ENCODE measurements at regions not wholly inside any gene's neighbourhood (a gene's known extent, or its start where the extent isn't known, plus 50 kb on each side); places are given as distances from the start of the nearest gene placed in this dataset.

DNA sequence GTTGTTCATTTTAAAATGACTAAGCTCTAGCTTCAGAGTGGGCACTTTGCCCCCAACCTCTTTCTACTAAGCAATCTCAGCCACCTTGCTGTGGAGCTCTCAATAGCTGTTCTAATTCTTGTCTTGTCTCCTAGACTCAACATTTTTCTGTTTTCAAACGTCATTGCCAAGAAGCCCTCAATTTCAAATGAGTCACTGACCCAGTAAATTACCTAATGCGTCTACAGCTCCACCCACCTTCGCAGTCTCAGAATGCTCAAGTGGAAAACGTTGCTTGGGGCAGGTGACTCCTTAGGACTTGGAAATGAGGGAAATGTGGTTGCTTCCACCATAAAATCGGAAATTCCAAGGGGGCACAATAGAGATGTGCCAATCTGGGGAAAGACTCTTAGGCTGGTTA, 59.0 kb downstream of the ING2 start:
- ATAC-seq (no peak), DNase-seq (ENCODE audit: missing footprints) (no peak)
- intact Hi-C loops (cut with DNase I) = no loop called here

- intact Hi-C loops (cut with DNase I) = no loop called here
- ATAC-seq (peak; percentile 80), DNase-seq (ENCODE audit: missing footprints) (no peak)
These were observed 66.6 kb downstream of the ING2 start for GRCh38 chr4:183571350-183571941.

GRCh38 chr4:183576701-183577404, 72.0 kb downstream of the ING2 start:
- intact Hi-C loops (cut with DNase I) = no loop called here
- DNase-seq (ENCODE audit: missing footprints) = no peak

GRCh38 chr4:183580370-183580769, 75.5 kb downstream of the ING2 start:
- intact Hi-C loops (cut with DNase I) = no loop called here
- DNase-seq (ENCODE audit: missing footprints) = no peak
- ATAC-seq = no peak

More at GRCh38 chr4:183576701-183577404, 72.0 kb downstream of the ING2 start:
- ATAC-seq = no peak

DNA sequence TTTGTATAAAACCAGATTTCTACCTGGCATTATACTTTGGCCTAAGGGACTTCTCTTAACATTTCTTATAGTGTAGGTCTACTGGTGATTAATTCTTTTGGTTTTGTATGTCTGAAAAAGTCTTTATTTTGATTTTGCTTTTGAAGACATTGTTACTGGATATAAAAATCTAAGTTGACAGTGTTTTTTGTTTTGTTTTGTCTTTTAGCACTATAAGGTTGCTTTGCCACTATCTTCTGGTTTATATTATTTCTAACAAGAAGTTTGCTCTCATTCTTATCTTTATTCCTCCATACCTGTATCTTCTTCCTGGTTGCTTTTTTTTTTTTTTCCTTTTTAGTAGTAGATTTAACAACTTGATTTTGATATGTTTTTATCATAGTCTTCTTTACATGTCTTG, 76.0 kb downstream of the ING2 start:
- no peak for ATAC-seq
- no peak for DNase-seq (ENCODE audit: missing footprints)
- intact Hi-C loops (cut with DNase I) = no loop called here

DNA sequence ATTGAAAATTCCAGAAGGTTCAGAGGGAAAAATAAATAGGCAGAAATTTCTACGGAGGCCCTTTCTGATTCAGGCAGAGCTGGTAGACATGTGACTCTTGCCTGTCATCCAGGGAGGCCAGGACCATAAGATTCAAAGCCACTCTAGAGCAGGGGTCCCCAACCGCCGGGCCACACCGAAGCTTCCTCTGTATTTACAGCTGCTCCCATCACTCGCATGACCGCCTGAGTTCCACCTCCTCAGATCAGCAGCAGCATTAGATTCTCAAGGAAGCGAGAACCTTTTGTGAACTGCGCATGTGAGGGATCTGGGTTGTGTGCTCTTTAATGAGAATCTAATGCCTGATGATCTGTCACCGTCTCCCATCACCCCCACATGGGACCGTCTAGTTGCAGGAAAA, 72.2 kb downstream of the RWDD4 start:
- DNase-seq (ENCODE audit: missing footprints) (no peak), ATAC-seq (no peak)
- intact Hi-C loops (cut with DNase I) = no loop called here

DNA sequence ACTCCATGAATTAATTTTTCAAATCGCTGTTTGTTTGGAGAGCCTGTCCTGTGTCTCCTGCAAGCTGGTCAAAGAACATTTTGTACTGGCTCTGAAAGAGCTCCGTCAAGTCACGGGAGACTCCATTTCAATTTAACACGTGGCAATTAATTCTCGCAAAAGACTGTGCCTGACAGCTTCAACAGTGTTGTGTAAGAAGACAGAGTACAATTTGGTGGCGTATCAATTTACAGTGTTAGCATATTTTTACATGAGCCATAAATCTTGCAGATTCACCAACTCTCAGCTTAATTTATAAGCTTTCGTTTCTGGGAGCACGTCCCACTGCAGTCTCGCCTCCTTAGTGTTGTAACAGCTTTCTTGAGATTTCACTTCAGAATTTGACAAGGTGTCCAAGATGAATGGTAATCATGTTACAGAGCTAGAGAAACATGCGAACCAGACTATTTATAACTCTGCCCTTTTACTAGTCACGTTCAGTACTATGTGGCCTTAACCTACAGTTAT, 70.8 kb downstream of the RWDD4 start:
- ATAC-seq (peak; percentile 67), DNase-seq (ENCODE audit: missing footprints) (no peak)
- intact Hi-C loops (cut with DNase I) = no loop called here

- DNase-seq (ENCODE audit: missing footprints) = no peak
- no peak for ATAC-seq
- intact Hi-C loops (cut with DNase I) = no loop called here
These were observed 70.3 kb downstream of the RWDD4 start for GRCh38 chr4:183588691-183589090.

DNA sequence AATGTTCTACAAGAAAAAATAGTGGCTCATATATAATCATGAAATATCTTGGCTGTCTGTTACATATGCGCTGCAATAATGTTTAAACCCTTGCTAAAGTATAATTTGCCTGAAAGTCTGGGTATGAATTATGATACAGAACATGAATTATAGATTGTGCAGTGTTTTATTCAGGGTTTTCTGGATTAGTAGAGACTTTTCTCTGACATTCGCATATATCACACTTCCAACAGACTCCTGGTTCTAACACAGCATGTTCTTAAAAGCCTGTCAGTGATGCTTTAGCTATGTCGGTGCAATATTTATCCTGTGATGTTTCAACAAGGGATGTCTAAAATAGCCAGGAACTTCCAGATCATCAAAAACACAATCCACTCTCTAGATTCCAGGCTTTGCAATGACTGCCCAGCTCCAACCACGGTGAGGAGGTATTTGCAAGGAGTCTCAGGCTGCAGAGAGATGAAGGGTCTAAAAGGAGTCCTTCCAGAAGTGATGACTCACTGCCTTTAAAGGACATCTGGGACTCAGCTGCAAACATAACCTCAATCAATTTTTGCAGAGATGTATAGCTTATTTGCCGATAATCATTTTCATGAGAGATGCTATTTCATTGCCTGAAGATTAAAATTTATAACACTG, 69.4 kb downstream of the RWDD4 start:
- intact Hi-C loops (cut with DNase I) = no loop called here
- DNase-seq (ENCODE audit: missing footprints) (no peak), ATAC-seq (no peak)
